ENCODE measurements at regions not wholly inside any gene's neighbourhood (a gene's known extent, or its start where the extent isn't known, plus 50 kb on each side); places are given as distances from the start of the nearest gene placed in this dataset.

GRCh38 chr21:32173121-32173724, 105.6 kb downstream of the MIS18A start:
- TF ChIP-seq CTCF (IDR thresholded peaks at IDR 0.05) = no peak
- TF ChIP-seq POLR2A (IDR thresholded peaks at IDR 0.05) = no peak
